ENCODE measurements at regions not wholly inside any gene's neighbourhood (a gene's known extent, or its start where the extent isn't known, plus 50 kb on each side); places are given as distances from the start of the nearest gene placed in this dataset.
"Not testable (repeated sequence)": the region's sequence is repeated elsewhere in the genome, so short reads cannot be mapped to it uniquely, and the experiment has no call there.

DNA sequence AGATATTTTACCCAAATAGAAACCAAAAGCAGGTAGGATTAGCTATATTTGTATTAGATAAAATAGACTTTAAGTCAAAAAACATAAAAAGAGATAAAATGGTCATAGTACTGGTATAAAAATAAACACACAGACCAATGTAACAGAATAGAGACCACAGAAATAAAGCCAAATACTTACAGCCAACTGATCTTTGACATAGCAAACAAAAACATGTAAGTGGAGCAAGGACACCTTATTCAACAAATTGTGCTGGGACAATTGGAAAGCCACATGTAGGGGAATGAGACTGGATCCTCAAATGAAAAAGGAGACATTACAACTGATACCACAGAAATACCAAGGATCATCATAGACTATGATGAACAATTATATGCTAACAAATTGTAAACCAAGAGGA, 94.5 kb upstream of the SIRPG start:
- DNase-seq (ENCODE audit: low spot score), result no peak

GRCh38 chr20:1748777-1749176, 91.2 kb upstream of the SIRPG start:
- DNase-seq (ENCODE audit: low spot score), result no peak

- DNase-seq (ENCODE audit: low spot score), result no peak
These were observed 90.5 kb upstream of the SIRPG start for GRCh38 chr20:1747953-1748577.

DNA sequence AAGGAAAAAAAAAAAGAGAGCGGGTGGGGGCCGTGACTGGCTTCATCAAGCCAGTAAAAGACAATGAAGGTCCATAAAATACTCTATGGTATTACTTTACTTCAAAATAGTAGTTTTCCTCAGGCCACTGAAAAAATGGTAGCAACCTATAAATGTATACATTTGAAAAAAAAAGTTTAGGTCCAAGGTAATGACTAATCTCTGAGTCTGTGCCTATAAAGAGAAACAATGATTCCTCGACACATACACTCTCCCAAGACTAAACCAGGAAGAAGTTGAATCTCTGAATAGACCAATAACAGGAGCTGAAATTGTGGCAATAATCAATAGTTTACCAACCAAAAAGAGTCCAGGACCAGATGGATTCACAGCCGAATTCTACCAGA, 84.5 kb upstream of the SIRPG start:
- not testable (repeated sequence) for DNase-seq (ENCODE audit: low spot score)

- DNase-seq (ENCODE audit: low spot score), result no peak
These were observed 83.9 kb upstream of the SIRPG start for GRCh38 chr20:1741309-1742048.

GRCh38 chr20:1737134-1737533, 79.6 kb upstream of the SIRPG start:
- DNase-seq (ENCODE audit: low spot score), result no peak

DNA sequence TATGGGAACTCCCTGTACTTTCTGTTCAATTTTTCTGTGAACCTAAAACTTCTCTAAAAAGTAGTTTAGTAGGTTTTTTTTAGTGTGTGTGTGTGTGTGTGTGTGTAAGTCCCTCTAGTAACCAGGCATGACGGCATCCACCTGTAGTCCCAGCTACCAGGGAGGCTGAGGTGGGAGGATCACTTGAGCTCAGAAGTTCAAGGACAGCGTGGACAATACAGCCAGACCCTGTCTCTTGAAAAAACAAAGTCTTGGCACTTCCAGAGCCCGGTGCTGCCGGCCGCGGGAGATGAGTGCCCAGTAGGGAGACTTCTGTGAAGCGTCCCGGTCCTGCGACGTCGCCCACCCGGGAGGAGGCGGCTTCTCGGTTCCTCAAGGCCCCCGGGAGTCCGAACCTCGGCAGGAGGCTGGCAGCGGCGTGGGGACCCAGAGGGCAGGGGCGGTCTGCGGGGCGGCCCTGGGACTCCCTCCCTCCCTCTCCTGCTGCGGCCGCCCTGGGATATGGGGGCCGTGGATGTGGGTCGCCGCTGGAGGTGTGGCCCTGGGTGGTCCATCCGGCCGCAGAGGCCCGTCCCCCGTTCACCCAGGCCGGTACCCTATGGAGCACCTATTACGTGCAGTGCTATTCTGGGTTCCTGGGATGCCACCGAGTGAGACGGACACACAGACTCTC, 78.0 kb upstream of the SIRPG start:
- no peak for DNase-seq (ENCODE audit: low spot score)

- peak; percentile 14 for DNase-seq (ENCODE audit: low spot score)
These were observed 76.8 kb upstream of the SIRPG start for GRCh38 chr20:1734269-1734858.

DNA sequence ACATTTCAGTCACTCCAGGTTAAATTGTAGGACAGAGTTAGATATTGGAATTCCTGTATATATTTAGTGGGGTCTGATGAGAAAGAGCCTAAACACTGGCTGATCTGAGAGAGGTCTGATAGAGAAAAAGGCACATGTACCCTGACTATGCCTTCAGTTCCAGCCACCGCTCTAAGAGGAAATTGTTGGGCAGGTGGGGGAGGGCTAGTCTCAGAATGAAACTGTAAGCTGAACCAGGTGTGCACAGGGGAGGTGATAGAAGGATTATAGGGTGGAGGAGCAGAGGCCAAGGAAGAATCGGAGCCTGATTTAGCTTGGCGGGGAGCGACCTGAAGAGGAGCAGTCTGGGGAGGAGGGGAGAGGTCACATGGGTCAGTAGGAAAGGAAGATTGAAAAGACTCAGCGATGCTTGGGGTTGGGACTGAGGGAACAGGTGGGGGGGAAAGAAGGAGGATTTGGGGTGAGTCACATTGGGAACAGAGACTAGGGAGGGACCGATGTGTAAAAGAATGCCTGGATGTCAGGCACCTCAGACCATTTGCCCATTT, 74.3 kb upstream of the SIRPG start:
- DNase-seq (ENCODE audit: low spot score), result not testable (repeated sequence)

DNA sequence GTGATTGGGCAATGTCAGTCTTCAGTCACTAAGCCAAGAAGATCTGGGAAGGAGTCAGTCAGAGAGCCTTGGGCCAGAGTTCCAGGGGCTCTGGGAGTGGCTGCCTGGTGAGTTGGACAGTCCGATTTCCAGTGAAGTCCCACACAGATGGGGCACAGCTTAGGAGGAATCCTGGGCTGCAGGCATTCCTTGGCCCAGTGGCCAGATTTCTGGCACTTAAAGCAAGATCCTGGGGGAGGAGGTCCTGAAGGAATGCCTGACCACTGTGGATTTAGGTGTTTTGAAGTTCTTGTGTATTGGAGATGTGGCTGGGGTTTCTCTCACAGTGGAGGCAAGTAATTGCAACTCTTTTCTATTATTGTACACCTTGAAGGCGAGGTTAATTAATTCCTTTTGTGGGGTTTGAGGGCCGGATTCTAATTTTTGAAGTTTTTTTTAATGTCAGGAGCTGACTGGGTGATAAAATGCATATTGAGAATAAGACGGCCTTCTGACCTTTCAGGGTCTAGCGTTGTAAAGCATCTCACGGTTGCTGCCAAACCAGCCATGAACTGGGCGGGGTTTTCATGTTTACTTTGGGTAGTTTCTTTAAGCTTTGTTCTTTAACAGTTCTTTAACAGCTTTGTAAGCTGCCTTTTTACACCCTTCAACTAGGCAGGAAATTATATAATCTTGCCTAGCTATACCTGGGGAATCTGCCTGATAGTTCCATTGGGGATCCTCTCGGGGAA, 73.6 kb upstream of the SIRPG start:
- not testable (repeated sequence) for DNase-seq (ENCODE audit: low spot score)

DNA sequence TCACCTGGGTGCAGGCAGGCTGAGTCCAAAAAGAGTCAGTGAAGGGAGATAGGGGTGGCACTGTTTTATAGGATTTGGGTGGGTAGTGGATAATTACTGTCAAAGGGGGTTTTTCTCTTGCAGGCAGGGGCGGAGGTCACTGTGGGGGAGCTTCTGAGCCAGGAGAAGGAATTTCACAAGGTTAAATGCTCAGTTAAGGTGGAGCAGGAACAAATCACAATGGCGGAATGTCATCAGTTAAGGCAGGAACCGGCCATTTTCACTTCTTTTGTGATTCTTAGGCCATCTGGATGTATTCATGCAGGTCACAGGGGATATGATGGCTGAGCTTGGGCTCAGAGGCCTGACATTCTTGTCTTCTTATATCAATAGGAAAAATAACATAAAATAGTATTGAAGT, 69.7 kb upstream of the SIRPG start:
- not testable (repeated sequence) for DNase-seq (ENCODE audit: low spot score)

DNA sequence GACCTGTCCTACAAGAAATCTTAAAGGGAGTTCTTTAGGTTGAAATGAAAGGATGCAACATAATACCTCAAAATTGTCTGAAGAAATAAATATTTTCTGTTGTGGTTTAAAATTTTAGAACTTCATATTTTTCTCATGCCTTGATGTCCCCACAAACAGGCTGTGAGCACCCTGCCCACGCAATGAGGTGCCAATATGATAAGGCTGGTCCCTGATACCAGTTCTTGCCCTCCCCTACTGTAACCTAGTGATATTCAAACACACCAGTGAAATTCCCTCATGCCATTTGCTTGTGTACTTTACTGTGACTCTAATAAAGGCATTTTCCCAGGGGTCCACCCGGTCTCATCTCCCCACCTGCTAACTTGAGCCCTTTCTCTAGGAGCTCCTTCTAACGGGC, 67.3 kb upstream of the SIRPG start:
- no peak for DNase-seq (ENCODE audit: low spot score)

GRCh38 chr20:1722513-1723050, 65.0 kb upstream of the SIRPG start:
- no peak for DNase-seq (ENCODE audit: low spot score)

DNA sequence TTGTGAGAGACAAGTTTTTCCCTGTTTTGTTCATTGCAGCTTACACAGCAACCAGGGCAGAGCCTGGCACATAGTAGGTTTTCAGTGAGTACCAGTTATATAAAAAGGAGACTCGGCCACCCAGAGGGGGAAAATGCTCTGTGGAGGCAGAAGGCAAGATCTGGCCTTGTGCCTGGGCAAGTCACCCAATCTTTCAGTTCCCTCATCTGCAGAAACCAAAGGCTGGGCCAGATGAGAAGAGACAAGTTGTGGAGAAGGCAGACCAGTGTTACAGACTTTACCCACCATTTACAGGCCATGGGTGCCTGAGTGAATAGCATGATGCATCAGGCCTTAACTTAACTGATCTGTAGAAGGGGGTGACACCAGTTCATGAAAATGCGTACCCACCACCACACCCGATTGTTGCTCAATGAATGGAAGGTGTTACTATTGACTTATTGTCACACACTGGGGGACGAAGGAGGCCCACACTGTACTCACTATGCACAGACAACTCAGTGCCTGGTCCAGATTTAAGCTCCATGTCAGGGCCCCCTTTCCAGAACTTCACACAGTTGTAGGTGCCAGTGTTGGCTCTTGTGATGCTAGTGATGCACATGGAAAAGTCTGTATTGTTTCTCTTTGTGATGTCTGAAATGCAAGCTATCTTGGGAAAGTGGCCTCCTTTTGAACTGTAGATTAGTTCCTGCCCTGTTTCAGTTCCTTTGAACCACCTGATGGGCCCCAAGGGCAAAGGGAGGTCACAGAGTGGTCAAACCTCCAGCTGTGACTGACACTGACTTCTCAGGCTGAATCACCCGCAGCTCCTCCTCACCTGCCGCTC, 64.3 kb upstream of the SIRPG start:
- DNase-seq (ENCODE audit: low spot score), result no peak

GRCh38 chr20:1720845-1721475, 63.4 kb upstream of the SIRPG start:
- DNase-seq (ENCODE audit: low spot score), result no peak

GRCh38 chr20:1720226-1720625, 62.6 kb upstream of the SIRPG start:
- no peak for DNase-seq (ENCODE audit: low spot score)

- no peak for DNase-seq (ENCODE audit: low spot score)
These were observed 61.2 kb upstream of the SIRPG start for GRCh38 chr20:1718604-1719384.

DNA sequence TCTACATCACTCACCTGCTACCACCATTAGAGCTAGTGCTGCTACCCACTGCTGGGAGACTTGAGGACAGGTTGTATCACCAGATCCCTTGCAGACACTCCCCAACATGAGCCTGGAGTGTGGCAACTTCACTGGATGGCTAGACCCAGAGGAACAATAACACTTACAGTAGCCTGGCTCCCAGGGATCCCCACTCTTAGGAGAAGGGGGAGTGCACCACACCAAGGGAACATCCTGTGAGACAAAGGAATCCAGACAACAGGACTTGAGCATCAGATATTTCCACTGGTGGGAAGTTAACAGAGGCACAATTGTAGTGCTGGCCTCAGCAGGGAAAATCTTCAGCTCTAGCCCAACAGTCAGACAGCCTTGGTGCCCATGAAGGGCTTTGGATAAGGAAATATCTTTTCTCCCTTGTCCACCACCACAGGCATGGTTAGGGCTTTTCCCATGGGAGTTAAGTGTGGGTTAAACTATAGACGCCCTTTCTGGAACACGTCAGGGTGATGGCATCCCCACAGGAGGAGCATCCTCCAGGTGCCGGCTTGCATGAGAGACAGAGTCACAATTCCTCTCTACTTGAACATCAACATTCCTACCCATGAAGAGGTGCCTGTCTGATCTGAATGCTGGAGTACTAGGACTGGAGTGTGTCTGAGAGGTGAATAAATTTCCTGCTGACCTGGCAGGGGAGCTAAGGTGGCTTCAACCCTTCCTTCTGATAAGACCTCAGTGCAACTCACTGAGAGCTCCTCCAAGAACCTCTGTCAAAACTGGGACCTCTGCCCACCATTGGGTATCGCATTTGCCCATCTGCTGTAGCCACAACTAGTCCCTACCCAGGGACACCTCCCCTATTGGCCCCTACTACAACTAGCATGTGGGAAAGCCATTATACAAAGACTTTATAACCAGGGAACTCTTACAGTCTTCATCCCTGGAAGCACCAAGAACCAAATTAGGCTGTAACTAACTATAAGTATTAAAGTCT, 55.4 kb upstream of the SIRPG start:
- no peak for DNase-seq (ENCODE audit: low spot score)

Data from COLO829 (cell line).